Heart left ventricle (tissue), 16 donors: ENCODE measurements at regions not wholly inside any gene's neighbourhood (a gene's known extent, or its start where the extent isn't known, plus 50 kb on each side); places are given as distances from the start of the nearest gene placed in this dataset.

Experiments
- ATAC-seq, 4 donors: fragments of 200-7000 bp; cut with Tn5 transposase; one replicate each; pipeline ENCODE4 v1.9.1; 2020 to 2022; ENCODE audit warnings: moderate library complexity in 4 of 4, mild to moderate bottlenecking in 3 of 4, moderate number of reproducible peaks in 1 of 4
- DNase-seq, 5 donors: peaks; one replicate each; pipeline ENCODE4 v3.0.0-alpha.2; 2020
- H3K27ac ChIP-seq, 12 donors: fragments of 200-600 bp; sonication (generic) in 4 of 12; one replicate each; pipeline versions ENCODE4 v1.5.0 to v1.8.0; 2016 to 2022; ENCODE audit warnings: mild to moderate bottlenecking in 2 of 12
- H3K27me3 ChIP-seq, 9 donors: fragments of 200-600 bp; sonication (generic) in 2 of 9; one replicate each; pipeline versions ENCODE4 v1.5.1 to v1.8.0; 2016 to 2022; ENCODE audit warnings: mild to moderate bottlenecking in 3 of 9
- H3K36me3 ChIP-seq, 9 donors: fragments of 200-600 bp; sonication (generic) in 2 of 9; one replicate each; pipeline versions ENCODE4 v1.5.0 to v1.8.0; 2018 to 2022; ENCODE audit warnings: mild to moderate bottlenecking in 2 of 9
- H3K4me1 ChIP-seq, 12 donors: fragments of 200-600 bp; sonication (generic) in 4 of 12; one replicate each; pipeline versions ENCODE4 v1.5.0 to v1.8.0; 2016 to 2022; ENCODE audit warnings: mild to moderate bottlenecking in 3 of 12
- H3K4me3 ChIP-seq, 12 donors: fragments of 200-600 bp; sonication (generic) in 4 of 12; one replicate each; pipeline versions ENCODE4 v1.5.0 to v1.8.0; 2017 to 2022; ENCODE audit warnings: mild to moderate bottlenecking in 9 of 12, moderate library complexity in 4 of 12
- H3K9me3 ChIP-seq, 12 donors: fragments of 200-600 bp; sonication (generic) in 4 of 12; one replicate each; pipeline versions ENCODE4 v1.5.0 to v1.8.0; 2016 to 2022; ENCODE audit warnings: mild to moderate bottlenecking in 1 of 12
- CTCF ChIP-seq, 12 donors: fragments of 200-600 bp; sonication (generic) in 4 of 12; IDR thresholded peaks; one replicate each; pipeline versions ENCODE4 v1.5.0 to v1.8.0; 2018 to 2022; ENCODE audit warnings: antibody characterized with exemption in 12 of 12, mild to moderate bottlenecking in 5 of 12
- POLR2A ChIP-seq, 2 donors: fragments of 450-650 bp; IDR thresholded peaks; one replicate each; pipeline ENCODE4 v1.6.1; 2017; ENCODE audit warnings: antibody characterized with exemption in 2 of 2, mild to moderate bottlenecking in 2 of 2, moderate library complexity in 2 of 2
- WGBS, 4 donors: extraction: QIAGEN DNeasy Blood & Tissue Kit in 2 of 4; methylation state at CpG; one replicate each; pipeline versions ENCODE4 v1.1.5 to v1.1.7; 2013 to 2018; 5-methylcytosine and 5-hydroxymethylcytosine counted together
- intact Hi-C, 10 donors: fragments of 100-400 bp; cut with DNase I; formaldehyde crosslinking; loops; one replicate each; pipeline versions ENCODE4 v1.11.1 to v1.14.2; 2022
- donor health status: ischemic (EF 13 %, LVEDD 7.1; RV severe dilation, severe dysfunction).
- donor health status: healthy with polysubstance abuse.
- donor health status: DM: no; HTN: yes; CAD: no.
- donor health status: DM: no; HTN: no; CAD: no.
- donor health status: ischemic (EF 25% LVEDD 6.9; RV normal size, moderate dysfunction).
- donor health status: ischemic (EF 25% LVEDD 5.7; RV mildly dilated, moderate dysfunction).
- donor health status: healthy.
- donor health status: DM: yes; HTN: yes; CAD: no.
- donor health status: ischemic (EF 35%, LVEDD 5.7; RV mildly dilated, moderate dysfunction).
- donor health status: nonischemic (EF 11% LVEDD 7.7; RV severe dilation, severe dysfunction).
- donor health status: DM: yes; HTN: yes; CAD: no.
- donor health status: PGD.
- donor health status: ischemic (EF 29% LVEDD 5.4; RV normal size, mild dysfunction).
- donor health status: nonischemic (EF 23%, LVEDD 6.1; RV moderate dilation, normal function).

GRCh38 chr7:114857605-114858004 is 64.3 kb upstream of the MDFIC start:
- no peak overlapping the region for H3K27ac ChIP-seq
- ATAC-seq (no peak), DNase-seq (no peak)
- no peaks in the 10 kb centered on the region for H3K9me3 ChIP-seq
- no peaks in the 10 kb centered on the region for H3K4me1 ChIP-seq
- no peak overlapping the region for H3K4me3 ChIP-seq
- TF ChIP-seq POLR2A (IDR thresholded peaks at IDR 0.05) (no peak), CTCF (IDR thresholded peaks at IDR 0.05) (no peak)
- intact Hi-C loops: no loop called here
- H3K27me3 ChIP-seq: peaks cover 0 to 3% (median 0%) of the 10 kb centered on the region in 9 donors
- 83 to 94% (median 89%) methylated on average over 1 of the region's 1 CpG for WGBS, 4 donors
- H3K36me3 ChIP-seq: no peaks in the 10 kb centered on the region

- no peaks in the 10 kb centered on the region for H3K9me3 ChIP-seq
- peaks cover 0 to 3% (median 0%) of the 10 kb centered on the region in 9 donors for H3K27me3 ChIP-seq
- ATAC-seq: no peak
- H3K36me3 ChIP-seq: no peaks in the 10 kb centered on the region
- H3K4me3 ChIP-seq: no peak overlapping the region
- intact Hi-C loops: no loop called here
- TF ChIP-seq CTCF (IDR thresholded peaks at IDR 0.05) (no peak), POLR2A (IDR thresholded peaks at IDR 0.05) (no peak)
- H3K27ac ChIP-seq: no peak overlapping the region
- no peaks in the 10 kb centered on the region for H3K4me1 ChIP-seq
- 90 to 100% (median 95%) methylated on average over 1 of the region's 1 CpG for WGBS, 4 donors
- no peak for DNase-seq
Measured at GRCh38 chr7:114859477-114859876, 62.4 kb upstream of the MDFIC start.

- TF ChIP-seq POLR2A (IDR thresholded peaks at IDR 0.05) (no peak), CTCF (IDR thresholded peaks at IDR 0.05) (no peak)
- 79 to 93% (median 90%) methylated on average over 2 of the region's 2 CpGs for WGBS, 4 donors
- no peak overlapping the region for H3K27ac ChIP-seq
- ATAC-seq (no peak), DNase-seq (no peak)
- intact Hi-C loops: loop anchor here in 3 of 10 donors (10.0 kb wide), 3 partner anchors 615 to 1045 kb away; no protein-coding TSS in a partner anchor
- peaks cover 0 to 3% (median 0%) of the 10 kb centered on the region in 9 donors for H3K27me3 ChIP-seq
- no peaks in the 10 kb centered on the region for H3K9me3 ChIP-seq
- H3K4me1 ChIP-seq: no peaks in the 10 kb centered on the region
- no peaks in the 10 kb centered on the region for H3K36me3 ChIP-seq
- H3K4me3 ChIP-seq: no peak overlapping the region
Measured at GRCh38 chr7:114860206-114860605, 61.7 kb upstream of the MDFIC start.

GRCh38 chr7:114862406-114862805 is 59.5 kb upstream of the MDFIC start:
- TF ChIP-seq CTCF (IDR thresholded peaks at IDR 0.05): no peak
- no peak for TF ChIP-seq POLR2A (IDR thresholded peaks at IDR 0.05)
- Histone ChIP-seq H3K4me1 (no peaks in the 10 kb centered on the region), H3K36me3 (no peaks in the 10 kb centered on the region), H3K4me3 (no peak overlapping the region), H3K27me3 (no peaks in the 10 kb centered on the region), H3K27ac (no peak overlapping the region), H3K9me3 (no peaks in the 10 kb centered on the region)
- DNase-seq: no peak
- WGBS, 4 donors: 52 to 70% (median 58%) methylated on average over 2 of the region's 2 CpGs
- intact Hi-C loops: loop anchor here in 3 of 10 donors (10.0 kb wide), 3 partner anchors 612 to 1042 kb away; no protein-coding TSS in a partner anchor
- ATAC-seq: no peak
